ENCODE measurements at regions not wholly inside any gene's neighbourhood (a gene's known extent, or its start where the extent isn't known, plus 50 kb on each side); places are given as distances from the start of the nearest gene placed in this dataset.
"Not testable (repeated sequence)": the region's sequence is repeated elsewhere in the genome, so short reads cannot be mapped to it uniquely, and the experiment has no call there.

GRCh38 chr4:3973581-3974200, 207.5 kb downstream of the ADRA2C start:
- TF ChIP-seq CTCF (IDR thresholded peaks at IDR 0.05; ENCODE audit: insufficient read depth, low read depth, low read length); EZH2 (IDR thresholded peaks at IDR 0.05; ENCODE audit: insufficient read depth, low read length): not testable (repeated sequence)
